NCI-H2196 treated with DMSO at 0.1 percent for 48 hours (cell line): ENCODE measurements at regions not wholly inside any gene's neighbourhood (a gene's known extent, or its start where the extent isn't known, plus 50 kb on each side); places are given as distances from the start of the nearest gene placed in this dataset.

Experiments used
- DNase-seq: peaks from one replicate; lab custom pipeline; 2025; ENCODE audit not compliant: unreplicated experiment; lab: John Stamatoyannopoulos, UW

DNA sequence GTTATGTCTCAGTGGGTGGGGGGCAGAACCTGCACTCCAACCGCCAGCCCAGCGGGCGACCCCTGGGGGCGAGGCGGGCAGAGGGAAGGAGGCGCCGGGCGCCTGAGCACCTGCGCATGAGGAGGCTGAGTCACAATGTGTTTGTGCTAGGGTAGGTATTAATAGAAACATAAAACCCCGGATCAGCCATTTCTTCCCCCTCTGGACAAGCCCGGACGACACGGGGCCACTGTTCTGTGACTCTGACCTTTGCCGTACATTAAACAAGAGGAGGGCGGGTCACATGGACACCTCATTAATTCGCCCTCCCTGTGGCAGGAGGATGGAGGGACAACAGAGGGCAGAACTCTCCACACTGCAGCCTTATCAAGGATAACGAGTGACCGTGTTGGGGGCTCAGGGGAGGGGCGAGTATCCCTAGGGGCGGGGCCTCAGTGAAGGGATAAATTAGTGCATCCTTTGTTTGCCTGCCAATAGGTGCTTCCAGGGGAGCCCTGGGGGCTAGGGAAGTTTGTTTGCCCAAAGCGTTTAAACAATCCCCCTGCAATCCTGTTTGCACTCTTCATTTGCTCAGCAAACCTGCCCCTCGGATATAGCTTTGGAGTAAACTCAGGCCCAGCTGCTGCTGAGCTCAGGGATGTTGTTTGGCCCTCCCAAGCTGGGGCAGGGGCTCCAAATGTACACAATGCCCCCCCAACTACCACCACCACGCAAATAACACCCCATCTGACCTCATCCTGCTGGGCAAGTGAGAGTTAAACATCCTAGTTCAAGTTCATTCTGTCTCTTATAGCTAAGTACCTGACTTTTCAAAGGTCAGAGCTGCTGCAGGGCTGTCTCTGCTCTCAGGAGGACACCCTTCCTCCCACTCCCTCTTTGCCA, 171.2 kb upstream of the GLI2 start:
- peak; percentile 46 for DNase-seq

DNA sequence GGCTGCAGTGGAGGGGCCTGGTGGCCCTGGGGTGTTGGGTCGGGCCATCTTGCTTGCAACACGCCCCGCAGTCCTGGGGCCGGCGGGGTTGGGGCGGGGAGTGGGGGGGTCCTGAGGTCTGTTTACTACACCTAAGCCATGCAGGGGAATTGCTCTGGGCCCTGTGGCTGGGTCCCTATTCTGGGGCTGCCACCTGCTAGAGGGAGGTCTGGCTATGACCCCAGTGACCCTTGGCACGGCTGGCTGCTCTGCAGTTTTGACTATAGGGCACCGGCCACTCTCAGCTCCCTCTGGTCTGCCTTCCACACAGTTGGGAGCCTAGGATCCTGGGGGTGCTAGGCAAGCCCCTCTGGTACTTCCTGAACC, 170.6 kb upstream of the GLI2 start:
- DNase-seq, result no peak

DNA sequence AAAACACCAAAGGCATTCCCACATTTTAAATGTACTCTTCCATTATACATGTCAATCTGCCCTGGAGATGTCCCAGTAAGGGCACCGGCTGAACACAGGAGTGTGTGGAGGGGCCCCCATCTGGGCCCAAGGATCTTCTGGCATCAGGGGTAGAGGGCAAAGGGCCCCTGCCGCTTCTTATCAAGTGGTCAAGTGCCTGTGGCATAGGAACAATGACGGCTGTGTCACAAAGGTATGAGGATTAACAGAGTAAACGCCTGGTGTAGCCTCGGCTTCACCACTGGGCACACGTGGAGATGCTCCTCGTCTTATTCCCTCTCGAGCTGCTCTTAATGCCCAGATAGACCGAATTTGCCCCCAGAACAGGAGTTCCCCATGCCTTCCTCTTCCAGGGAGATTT, 169.7 kb upstream of the GLI2 start:
- DNase-seq, result no peak

DNA sequence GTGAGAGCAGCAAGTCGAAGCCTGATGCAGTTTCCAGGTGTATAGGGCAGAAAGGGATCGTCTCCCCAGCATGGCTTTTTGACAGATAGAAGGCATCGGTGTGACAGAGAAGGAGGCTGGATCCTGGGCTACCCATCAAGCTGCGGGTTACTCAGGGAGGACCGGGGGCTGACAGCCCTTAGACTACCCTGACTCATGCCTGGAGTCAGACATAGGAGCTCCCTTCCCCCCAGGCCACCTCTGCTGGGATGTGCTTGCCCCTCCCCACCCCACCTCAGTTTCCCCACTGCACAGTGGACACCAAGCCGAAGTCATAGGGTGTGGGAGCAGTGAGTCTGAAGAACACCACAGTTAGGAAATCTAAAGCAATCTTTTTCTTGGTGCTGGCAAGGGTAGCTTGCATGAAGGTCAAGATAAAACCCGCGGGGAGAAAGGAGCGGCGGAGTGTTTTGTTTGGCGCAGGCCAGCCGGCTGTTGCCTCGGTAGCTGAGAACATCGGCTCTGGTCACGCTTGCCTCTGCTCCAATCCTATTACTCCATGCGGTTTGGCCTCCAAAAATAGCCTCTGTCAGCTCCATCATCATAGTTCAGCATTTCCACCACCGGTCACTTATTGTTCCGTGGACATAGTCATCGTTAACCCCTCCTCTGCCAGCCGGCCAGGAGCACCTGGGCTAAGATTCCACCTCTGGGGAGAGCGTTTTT, 169.2 kb upstream of the GLI2 start:
- DNase-seq, result no peak

DNA sequence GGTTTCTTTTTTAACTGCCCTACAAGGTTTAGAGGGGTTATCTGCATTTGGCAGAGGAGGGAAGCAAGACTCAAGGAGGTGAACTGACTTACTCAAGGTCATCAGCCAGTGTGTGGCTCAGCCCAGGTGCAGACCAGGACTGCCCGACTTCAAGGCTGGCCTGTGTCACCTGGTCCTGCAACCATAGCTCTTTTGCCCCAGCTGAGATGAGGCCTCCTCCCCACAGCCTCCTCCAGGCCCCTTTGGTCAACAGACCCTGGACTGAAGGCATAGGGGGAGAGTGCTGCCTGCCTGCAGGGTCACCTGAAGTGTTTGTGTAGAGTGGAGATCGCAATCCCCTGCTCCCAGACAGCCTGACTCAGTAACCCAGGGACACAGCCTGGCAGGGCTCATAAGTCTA, 168.5 kb upstream of the GLI2 start:
- DNase-seq, result no peak

DNA sequence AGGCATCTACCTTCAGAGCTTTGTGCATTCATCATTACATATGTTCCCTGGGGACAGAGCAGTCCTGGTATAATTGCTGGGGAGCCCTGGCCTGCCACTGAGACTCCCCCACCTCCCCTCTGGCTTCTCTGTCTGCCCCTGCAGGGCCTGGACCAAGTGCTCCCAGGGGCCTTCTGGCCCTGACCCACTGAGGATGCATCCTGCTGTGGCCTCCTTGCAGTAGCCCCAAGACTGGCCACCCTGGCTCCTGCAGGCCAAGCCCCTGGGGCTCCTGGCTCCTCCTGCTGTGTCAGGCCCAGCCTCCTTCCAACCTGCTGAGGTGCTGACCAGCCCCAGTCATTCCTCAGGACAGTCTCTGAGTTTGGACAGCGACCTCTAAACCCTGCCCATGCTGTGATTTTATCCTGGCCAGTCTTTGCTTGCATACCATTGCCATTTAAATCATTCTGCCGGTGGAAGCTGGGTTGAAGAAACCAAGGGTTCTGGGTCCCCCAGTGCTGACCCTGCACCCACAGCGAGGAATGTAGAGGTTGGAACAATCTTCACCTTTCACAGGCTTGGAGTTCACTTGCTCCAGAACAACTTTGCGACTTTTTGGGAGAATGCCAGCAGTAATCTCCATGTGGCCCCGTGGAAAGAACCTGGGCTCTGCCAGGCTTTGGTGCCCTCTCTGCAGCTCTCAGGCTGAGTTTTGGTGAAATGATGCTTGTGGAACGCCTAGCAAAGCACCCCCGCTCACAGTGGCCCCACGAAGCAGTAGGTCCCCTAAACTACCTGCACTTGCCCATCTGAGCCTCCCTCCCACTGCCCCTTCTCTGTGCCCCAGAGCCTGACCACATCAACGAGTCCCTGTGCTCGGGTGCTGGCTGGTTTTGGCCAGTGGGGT, 167.3 kb upstream of the GLI2 start:
- DNase-seq, result no peak

DNA sequence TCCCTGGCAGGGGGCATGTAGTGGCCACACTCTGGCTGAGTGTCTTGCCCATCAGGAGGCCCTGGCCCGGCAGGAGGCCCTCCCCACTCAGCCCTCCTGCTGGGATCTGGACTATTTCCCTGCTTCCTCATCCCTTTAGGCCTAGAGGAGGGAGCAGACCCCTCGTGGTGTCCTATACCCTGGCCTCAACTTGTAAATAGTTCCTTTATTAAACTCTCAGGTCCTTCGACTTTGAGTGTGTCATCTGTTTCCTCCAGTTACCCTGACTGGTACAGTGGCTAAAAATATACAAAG, 166.7 kb upstream of the GLI2 start:
- DNase-seq, result no peak

DNA sequence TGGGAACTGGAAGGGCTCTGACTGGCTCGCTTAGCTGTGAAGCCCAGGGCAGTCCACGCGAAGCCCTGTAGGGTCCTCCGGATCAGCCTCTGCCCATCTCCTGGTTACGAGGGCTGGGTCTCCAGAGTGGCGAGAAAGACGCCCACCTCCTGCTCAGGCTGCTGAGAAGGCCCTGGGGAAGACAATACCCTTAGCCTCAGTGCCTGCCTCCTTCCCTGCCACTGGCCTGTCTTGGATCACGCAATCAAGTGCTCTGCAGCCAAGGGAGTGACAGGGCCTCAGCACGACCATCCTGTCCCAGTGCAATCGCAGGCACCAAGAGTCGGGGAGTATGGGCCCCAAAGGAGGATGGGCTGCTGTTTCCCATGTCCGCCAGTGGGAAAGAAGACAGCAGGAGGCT, 165.7 kb upstream of the GLI2 start:
- no peak for DNase-seq

DNA sequence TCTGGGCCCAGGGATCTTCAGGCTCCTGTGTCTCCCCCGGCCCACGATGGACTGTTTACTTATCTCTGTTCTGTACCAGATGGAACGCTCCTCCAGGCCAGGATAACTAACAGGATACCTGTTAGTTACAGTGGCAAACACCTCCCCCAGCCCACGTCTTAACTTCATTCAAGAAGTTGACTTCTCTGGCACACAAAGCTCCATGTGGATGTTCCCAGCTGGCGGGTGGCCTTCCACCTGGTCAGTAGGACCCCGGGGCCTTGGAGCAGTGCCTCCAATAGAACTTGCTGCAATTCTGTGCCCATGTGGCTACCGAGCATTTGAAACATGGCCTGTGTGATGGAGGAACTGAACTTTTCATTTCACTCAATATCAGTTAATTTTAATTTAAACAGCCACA, 165.1 kb upstream of the GLI2 start:
- no peak for DNase-seq

DNA sequence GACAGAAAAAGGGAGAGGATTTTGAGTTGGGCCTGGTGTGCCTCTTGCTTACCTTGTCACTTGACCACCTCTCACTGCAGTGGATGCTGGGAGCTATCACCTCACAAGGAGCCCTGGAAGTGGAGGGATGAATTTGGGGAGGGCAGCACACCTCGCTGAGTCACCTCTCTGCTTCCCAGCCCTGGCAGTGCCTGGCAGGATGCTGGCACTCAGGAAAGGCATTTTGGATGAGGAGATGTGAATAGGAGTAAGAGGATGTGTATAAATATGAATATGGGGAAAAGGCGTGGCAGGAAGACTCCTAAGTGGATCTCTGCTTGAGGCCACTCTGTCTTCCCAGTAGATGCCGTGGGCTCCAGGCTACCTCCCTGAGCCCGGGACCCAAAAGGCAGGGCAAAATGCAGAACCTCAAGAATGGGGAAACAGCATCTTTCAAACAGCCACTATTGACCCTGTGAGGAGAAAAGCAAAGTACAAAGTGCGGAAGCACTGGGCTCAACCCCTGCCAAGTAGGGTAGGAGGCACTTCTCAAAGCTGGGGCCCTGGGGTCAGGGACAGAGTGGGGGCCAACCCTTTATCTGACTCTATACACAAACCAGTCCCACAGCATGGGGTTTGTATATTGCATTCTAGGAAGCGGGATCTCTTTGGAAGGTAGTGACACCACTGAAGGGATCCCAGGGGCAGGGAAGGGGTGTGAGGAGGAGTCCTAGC, 164.5 kb upstream of the GLI2 start:
- DNase-seq, result no peak

DNA sequence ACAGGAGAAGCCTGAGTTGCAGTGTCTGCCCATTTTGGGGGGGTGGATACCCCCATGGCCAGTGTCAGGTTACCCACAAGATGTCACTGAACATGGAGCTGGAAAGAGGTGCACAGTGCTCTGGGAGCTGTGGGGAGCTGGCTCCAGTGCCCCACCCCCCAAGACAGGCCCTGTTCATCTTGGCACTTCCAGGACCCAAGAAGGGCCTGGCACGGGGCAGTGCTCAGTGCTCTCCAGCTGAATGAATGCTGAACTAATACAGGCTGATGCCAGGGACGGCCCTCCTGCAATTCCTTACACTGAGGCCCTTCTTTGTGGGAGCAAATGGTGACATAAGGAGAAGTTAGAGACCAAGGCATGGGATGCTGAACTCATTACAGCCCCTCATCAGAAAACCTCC, 163.4 kb upstream of the GLI2 start:
- no peak for DNase-seq

DNA sequence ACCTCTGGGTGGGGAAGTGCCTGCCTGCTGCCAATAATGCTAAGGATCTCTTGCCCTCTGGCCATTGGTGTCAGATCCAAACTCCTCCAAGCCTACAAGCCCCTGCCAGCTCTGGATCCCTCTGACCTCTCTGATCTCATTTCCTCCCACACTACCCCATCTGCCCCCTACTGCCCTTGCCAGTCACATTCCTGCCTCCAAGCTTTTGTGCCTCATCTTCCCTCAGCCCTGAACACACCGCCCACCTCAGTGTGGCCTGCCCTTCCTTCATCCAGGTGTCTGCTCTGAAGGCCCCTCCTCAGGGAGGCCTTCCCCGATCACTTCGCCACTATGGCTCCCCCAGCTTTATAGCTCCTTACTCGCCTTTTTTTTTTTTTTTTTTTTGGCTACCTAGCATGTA, 161.0 kb upstream of the GLI2 start:
- DNase-seq, result no peak

DNA sequence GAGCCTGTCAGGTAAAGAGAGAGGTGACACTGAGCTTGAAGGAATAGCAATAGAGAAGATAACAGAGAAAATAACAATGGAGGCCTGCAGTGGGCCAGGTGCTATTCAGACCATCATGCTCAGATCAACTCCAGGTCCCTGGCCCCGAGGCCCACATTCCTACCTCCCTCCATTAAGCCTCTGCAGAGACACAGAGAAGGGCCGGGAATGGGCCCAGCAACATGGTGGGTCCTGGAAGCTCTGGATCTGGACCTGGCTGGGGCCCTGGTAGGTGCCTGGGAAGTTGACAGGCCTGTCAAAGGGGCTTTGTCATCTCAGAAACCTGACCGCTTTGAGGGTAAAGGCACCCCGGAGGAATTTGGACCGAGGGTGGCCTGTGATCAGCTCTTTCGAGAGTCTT, 159.7 kb upstream of the GLI2 start:
- no peak for DNase-seq

DNA sequence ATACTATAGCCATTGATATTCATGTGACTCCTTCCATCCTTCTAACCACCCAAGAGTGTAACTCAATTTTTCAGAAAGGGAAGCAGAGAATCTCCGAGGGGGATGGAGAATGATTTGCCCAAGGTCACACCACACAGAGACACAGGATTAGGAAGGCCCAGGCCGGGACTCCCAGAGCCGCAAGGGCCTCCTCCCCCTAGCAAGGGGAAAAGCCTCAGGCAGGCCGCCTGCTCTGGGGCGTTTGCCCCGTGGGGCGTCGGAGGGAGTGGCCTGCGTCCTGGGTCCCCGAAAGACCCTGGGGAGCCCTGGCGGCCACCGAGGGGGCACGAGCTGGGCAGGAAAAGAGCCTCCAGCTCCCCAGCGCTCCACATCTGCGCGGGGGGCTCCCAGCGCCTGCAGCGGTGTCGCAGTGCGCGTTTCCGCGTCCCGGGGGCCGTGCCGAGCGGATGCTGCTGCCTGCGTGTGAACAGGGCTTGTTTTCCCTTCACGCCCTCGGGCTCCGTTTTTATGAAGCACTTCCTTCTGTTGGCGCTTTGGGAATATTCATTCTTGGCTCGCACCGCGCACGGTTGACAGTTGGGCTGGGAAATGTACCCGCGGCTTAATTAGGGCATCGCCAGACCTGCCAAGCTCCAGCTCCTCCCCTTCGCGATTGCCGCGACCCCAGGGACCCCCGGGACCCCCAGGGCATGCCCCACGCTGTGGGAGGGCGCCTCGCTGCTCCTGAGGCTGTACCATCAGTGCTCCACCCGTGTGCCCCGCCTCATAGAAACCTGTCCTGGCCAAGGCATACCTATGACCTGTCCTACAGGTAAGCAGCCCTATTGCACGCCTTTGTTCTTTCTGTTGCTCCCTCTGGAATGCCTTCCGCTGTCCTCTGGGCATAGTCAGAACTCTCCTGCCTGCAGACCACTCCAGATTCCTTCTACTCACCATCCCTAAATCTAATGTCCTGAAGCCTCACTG, 158.9 kb upstream of the GLI2 start:
- DNase-seq, result no peak

DNA sequence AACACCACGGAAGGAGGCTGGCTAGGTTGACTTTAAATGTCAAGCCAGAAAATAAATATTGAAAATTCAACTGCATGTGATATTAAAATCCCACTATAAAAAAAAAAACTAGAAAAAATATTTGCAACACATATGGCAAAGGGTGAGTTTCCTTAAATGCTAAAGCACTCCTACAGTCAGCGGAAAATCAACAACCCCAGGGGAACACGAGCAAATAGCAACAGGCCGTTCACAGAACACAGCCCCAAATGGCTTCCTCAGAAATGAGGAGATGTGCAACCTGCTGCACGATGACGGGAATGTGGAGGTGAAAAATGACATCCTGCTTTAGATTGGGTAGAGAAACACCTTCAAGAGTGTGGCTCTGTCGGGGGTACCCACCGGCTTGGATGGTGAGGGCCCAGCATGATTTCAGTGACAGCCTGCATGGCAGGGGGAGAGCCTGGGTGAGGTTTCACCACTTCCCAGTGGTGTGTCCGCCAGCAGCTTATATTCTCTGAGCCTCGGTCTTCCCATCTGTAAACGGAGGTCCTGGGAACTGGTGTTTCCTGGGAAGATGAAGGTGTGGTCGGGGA, 157.9 kb upstream of the GLI2 start:
- no peak for DNase-seq

DNA sequence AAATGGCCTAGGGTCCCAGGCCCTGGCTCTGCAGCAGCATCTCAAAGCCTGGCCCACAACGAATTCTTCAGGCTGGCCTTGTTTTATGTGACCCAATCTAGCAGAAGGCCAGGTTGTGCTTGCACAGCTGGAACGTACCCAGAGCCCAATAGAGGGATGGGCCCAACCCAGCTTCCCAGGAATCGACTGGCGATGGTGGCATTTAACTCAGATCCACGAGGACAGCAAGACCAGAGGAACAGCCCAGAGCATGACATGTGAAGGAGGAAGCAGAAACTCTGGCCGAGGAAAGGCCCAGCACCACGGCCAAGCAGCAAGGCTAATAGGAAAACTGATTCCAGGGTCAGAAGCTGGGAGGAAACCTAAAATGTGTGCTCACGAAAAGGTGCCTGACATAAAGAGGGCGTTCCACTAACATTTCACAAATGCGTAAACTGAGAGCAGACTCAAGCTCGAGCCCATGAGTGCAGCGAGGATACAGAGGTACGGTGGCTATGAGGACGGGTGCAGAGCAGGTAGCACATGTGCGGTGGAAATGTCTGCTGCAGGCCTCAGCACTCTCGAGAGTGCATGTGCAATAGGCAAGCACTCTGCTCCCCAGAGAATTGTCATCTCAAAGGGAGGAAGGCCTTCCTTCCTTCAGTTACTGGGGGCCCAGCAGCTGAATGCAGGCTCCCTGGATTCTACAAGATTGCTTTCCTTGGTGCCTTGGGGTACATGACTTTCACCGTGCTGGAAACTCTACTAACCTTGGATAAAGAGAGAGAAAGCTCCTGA, 156.9 kb upstream of the GLI2 start:
- DNase-seq, result no peak

DNA sequence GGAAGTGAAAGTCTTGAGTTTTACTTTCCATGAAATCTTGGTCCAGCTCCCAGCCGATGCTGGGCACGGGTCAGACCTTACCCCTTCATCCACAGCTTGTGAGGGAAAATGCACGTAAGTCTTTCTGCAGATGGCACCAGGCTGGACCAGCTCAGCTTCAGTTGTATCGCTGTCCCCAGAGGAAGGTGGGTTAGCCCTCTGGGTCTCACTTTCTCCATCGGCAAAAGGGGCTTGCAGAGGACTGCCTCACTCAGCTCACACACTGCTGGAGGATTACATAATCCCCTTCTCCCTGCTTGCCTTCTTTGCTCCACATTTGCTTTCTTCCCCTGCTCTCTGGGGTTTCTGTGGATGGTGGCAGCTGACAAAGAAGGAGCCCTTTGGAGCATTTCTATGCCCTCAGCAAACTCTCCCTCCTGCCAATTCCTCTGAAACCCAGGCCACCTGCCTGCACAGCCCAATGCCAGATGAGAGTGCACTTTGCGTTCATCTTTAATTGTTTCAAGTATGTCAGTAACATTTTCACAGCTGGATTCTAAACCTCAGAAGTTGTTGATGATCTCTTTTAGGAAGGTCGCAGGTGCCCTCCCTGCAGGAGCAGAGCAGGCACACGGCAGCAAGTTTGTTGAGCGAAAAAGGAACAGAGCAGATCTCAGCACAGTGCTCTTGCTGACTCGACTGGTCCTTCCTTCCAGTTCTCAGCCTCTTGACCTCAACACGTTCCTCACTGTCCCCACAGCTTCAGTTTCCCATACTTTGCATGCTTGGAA, 155.6 kb upstream of the GLI2 start:
- no peak for DNase-seq

DNA sequence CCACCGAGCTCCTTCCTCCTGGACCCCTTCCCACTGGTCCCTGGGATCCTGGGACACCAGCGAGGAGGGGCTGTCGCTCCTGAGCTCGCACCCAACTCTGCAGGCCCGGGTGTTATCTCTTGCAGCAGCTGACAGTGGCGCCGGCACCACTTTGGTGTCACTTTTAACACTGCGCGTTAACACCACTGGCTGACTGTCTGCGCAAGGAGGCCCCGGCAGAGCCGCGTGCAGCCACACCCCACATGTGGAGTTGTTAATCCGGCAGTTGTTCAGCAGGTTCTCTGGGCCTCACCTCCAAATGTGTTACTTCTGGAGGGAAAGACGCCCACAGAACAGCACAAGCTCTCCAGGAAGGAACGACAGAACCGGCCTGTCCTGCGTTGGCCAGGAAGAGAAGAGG, 155.0 kb upstream of the GLI2 start:
- no peak for DNase-seq
